ENCODE measurements at regions not wholly inside any gene's neighbourhood (a gene's known extent, or its start where the extent isn't known, plus 50 kb on each side); places are given as distances from the start of the nearest gene placed in this dataset.

DNA sequence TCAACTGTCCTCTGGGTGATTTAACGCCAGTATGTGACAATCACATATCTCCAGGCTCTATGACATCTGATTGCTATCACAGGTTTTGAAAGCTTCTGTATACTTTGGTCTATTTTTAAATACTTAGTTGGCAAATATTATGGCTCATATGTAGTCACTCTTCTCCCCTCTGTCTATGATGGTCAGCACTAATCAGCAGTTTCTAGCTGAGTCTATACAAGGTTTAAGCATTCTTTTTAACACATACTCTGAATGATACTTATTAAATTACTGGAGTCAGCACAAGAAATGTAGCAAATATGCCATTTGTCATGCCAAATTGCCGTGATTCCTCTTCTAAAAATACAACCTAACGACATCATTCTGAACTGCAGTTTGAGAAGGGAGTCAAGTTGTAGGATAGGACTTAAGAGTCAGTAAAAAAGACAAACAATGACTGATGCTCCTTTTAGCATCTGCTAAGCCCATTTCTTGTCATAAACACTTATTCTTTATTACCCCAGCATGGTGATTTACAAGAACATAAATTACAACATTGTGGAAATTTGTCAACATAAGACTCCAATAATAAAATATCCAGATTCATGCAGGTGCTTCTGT, 947.8 kb downstream of the XPNPEP1 start (continued):
- TF ChIP-seq SP4 (IDR thresholded peaks at IDR 0.05; ENCODE audit: low read length) (no peak), KDM1A (IDR thresholded peaks at IDR 0.05; ENCODE audit: borderline replicate concordance, low read length) (no peak), GABPA (IDR thresholded peaks at IDR 0.05; ENCODE audit: borderline replicate concordance, insufficient read depth, low read length) (no peak)
